GM12801 (cell line): ENCODE measurements at regions not wholly inside any gene's neighbourhood (a gene's known extent, or its start where the extent isn't known, plus 50 kb on each side); places are given as distances from the start of the nearest gene placed in this dataset.

Source experiments
- TF ChIP-seq, protein P1 (sequence below): IDR thresholded peaks from one replicate; pipeline ENCODE4 v1.5.1; 2011; ENCODE audit warnings: control low read depth; ENCODE audit not compliant: insufficient read length; ENCODE audit errors: extremely low read depth

DNA sequence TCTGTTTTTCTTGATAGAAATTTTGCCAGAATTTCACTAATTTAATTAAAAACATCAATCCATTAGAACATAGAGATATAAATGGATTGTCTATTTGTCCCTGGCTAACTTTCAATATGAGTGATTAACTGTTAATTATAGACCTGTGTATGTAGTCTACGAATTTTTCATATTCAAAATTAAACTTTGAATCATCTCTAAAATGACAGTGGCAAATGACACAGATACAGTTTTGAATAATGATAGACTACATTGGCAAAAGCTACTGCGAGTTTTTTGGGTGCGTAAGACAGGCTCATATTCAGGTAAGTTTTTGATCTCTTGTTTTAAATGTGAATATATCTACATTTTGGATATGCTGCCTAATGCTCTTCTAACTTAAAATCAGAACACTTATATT, 86.0 kb upstream of the TBC1D5 start:
- TF ChIP-seq, protein P1, sequence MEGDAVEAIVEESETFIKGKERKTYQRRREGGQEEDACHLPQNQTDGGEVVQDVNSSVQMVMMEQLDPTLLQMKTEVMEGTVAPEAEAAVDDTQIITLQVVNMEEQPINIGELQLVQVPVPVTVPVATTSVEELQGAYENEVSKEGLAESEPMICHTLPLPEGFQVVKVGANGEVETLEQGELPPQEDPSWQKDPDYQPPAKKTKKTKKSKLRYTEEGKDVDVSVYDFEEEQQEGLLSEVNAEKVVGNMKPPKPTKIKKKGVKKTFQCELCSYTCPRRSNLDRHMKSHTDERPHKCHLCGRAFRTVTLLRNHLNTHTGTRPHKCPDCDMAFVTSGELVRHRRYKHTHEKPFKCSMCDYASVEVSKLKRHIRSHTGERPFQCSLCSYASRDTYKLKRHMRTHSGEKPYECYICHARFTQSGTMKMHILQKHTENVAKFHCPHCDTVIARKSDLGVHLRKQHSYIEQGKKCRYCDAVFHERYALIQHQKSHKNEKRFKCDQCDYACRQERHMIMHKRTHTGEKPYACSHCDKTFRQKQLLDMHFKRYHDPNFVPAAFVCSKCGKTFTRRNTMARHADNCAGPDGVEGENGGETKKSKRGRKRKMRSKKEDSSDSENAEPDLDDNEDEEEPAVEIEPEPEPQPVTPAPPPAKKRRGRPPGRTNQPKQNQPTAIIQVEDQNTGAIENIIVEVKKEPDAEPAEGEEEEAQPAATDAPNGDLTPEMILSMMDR, result no peak

DNA sequence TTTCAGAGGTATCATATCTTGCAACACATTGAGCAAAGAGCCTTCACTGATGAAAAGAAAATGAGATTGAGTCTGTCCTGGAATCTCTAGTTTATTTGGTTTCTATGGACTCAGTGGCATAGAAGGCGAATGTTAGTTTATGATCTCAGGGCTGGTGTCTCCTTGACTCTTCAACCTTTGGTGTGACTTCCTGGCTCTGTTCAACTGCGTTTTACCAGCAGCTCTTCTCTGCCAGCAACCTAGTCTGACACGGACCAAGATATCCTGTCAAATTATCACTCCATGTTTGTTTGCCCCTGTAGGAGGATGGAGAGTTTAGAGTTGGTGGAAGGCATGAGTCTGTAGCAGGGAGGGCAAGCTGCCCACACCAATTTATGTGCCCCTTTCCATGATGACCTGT, 82.9 kb upstream of the TBC1D5 start:
- TF ChIP-seq, protein P1, result no peak

DNA sequence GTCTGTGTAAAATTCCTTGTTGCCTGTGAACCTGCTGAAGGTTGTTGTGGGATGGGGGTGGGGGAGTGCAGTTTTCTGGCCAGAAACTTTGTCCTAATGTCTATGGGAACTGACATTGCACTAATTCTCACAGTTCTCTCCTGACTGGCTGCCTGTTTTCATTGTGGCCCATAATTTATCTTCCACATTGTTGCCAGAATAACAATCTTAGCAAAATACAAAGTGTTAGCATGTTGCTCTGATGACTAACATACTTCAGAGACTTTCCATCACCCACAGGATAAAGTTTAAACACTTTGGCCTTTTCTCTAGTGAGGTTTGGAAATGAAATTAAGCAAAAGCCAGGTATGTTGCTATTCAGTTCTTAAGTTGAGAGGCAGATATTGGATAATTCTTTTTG, 81.4 kb upstream of the TBC1D5 start:
- TF ChIP-seq, protein P1, result no peak

DNA sequence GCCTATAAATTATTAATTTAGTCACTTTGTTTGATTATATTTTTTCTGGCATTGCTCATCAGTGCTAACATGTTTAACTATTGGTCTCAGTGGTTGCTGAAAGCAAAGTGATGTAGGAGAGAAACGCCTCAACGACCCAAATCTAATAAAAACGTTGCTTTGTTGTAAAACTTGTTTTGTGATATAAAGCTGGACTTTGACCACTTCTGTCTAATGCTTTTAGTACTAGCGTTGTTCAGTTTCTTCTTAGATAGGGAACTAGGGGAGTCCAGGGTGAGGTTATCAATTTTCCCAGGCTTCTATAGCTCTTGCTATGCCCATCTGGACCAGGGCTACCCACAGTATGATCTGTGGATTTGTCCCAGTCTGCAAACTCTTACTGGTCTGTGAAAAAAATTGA, 80.6 kb upstream of the TBC1D5 start:
- TF ChIP-seq, protein P1, result no peak

DNA sequence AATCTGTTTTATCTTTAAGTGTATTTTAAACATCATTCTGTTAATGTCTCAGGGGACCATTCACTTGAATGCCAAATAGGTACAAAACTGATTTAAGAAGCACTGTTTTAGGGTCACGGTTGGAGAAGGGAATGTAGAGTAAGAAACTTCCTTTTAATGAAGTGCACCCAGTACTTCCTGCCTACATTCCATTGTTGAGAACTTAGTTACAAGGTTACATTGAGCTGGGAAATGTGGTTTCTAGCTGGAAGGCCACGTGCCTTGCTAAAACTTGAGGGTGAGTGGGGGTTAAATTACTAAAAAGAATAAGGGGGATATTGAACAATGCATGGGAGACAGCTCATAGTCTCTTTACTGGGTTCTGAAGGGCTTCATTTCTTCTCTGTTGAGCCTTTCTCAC, 78.3 kb upstream of the TBC1D5 start:
- TF ChIP-seq, protein P1, result no peak

DNA sequence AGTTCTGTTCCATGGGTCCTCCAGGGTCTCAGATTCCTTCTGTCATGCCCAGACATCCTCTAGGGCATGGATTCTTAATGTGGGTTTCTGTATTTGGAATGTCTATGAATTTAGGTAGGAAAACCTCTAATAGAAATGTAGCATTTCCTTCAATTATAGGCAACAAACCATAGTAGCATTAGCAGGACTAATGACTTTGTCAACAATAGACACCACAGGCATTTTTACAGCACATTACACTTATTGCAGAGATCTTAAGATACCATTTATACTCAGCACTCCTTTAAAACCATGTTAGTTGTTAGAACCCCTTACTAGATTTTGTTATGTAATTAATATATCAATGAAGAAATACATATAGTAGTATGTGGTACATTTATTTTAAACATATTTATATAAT, 77.8 kb upstream of the TBC1D5 start:
- TF ChIP-seq, protein P1, result no peak

DNA sequence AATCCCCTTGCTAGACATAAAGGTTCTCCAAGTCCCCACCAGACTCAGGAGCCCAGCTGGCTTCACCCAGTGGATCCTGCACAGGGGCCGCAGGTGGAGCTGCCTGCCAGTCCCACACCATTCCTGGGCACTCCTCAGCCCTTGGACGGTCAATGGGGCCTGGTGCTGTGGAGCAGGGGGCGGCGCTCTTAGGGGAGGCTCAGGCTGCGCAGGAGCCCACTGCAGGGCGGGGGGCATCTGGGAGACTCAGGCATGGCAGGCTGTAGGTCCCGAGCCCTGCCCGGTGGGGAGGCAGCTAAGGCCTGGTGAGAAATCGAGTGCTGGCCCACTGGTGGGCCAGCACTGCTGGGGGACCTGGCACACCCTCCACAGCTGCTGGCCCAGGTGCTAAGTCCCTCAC, 75.1 kb upstream of the TBC1D5 start:
- TF ChIP-seq, protein P1, result no peak

DNA sequence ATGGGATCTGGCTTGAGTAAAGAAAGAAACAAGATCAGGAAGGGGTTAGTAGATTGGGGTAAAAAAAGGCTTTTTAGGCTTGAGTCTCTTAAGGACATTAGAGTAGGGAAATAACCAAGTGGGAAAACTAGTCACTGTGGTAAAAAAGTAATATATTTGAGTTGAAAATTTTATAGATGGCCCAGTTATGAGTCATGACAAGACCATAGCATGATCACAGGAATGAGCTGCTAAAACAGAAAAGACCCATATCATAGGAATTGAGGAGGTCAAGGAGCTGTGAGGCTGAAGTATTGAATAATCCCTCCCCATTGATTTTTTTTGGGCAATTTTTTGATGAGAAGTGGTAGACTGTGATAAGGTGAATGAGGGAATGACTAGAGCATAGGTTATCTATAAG, 69.2 kb upstream of the TBC1D5 start:
- TF ChIP-seq, protein P1, result no peak
